Astrocyte (in vitro differentiated cells and primary cell): ENCODE measurements at regions not wholly inside any gene's neighbourhood (a gene's known extent, or its start where the extent isn't known, plus 50 kb on each side); places are given as distances from the start of the nearest gene placed in this dataset.
A peak's percentile ranks its signal among the peaks of the same experiment; 100 is the strongest.

Source experiments
- DNase-seq: peaks from one replicate; pipeline ENCODE4 v3.0.0-alpha.2; 2010; ENCODE audit warnings: low read depth
- FAIRE-seq: peaks from 2 replicates; lab custom pipeline; 2011; peaks lifted over from hg19 to GRCh38; lab: Jason Lieb, UNC
- H2AFZ ChIP-seq: 2 replicates; pipeline ENCODE4 v1.6.0; 2012; ENCODE audit warnings: low read depth, low read length, inconsistent platforms
- H3K27ac ChIP-seq: 2 replicates; pipeline ENCODE4 v1.5.1; 2011; ENCODE audit warnings: low read depth, low read length, inconsistent platforms
- H3K27me3 ChIP-seq: 2 replicates; pipeline ENCODE4 v1.6.0; 2011; ENCODE audit warnings: low read length, inconsistent platforms; ENCODE audit not compliant: insufficient read depth
- H3K36me3 ChIP-seq: 2 replicates; pipeline ENCODE4 v1.5.1; 2011; ENCODE audit warnings: low read length, inconsistent platforms; ENCODE audit not compliant: insufficient read depth
- H3K4me1 ChIP-seq: 2 replicates; pipeline ENCODE4 v1.5.1; 2011; ENCODE audit warnings: low read length, inconsistent platforms; ENCODE audit not compliant: insufficient read depth
- H3K4me2 ChIP-seq: 2 replicates; pipeline ENCODE4 v1.6.0; 2012; ENCODE audit warnings: low read length, inconsistent platforms
- H3K4me3 ChIP-seq: 2 replicates; pipeline ENCODE4 v1.5.1; 2011; ENCODE audit warnings: low read depth, mild to moderate bottlenecking, low read length, inconsistent platforms; ENCODE audit not compliant: insufficient read depth
- H3K79me2 ChIP-seq: 2 replicates; pipeline ENCODE4 v1.6.0; 2012; ENCODE audit warnings: mild to moderate bottlenecking, low read length, inconsistent platforms; ENCODE audit not compliant: insufficient read depth
- H3K9ac ChIP-seq: 2 replicates; pipeline ENCODE4 v1.6.0; 2012; ENCODE audit warnings: mild to moderate bottlenecking, low read length, inconsistent platforms
- H3K9me3 ChIP-seq: 2 replicates; pipeline ENCODE4 v1.5.1; 2012; ENCODE audit warnings: low read depth, mild to moderate bottlenecking, low read length, inconsistent platforms; ENCODE audit not compliant: insufficient read depth
- H4K20me1 ChIP-seq: 2 replicates; pipeline ENCODE4 v1.6.0; 2012; ENCODE audit warnings: low read length, inconsistent platforms; ENCODE audit not compliant: insufficient read depth
- H3K27ac Mint-ChIP-seq: one replicate; pipeline ENCODE4 v1.8.0; 2021; ENCODE audit warnings: mild to moderate bottlenecking, mixed read lengths; ENCODE audit not compliant: unreplicated experiment
- H3K27me3 Mint-ChIP-seq: one replicate; pipeline ENCODE4 v1.8.0; 2021; ENCODE audit warnings: low read depth, mixed read lengths; ENCODE audit not compliant: unreplicated experiment
- H3K36me3 Mint-ChIP-seq: one replicate; pipeline ENCODE4 v1.8.0; 2021; ENCODE audit warnings: low read depth, mixed read lengths; ENCODE audit not compliant: unreplicated experiment
- H3K4me1 Mint-ChIP-seq: one replicate; pipeline ENCODE4 v1.8.0; 2021; ENCODE audit warnings: low read depth, mixed read lengths; ENCODE audit not compliant: unreplicated experiment
- H3K4me3 Mint-ChIP-seq: one replicate; pipeline ENCODE4 v1.8.0; 2021; ENCODE audit warnings: mild to moderate bottlenecking, moderate library complexity, mixed read lengths; ENCODE audit not compliant: unreplicated experiment
- H3K9me3 Mint-ChIP-seq: one replicate; pipeline ENCODE4 v1.8.0; 2021; ENCODE audit warnings: mild to moderate bottlenecking, mixed read lengths; ENCODE audit not compliant: unreplicated experiment
- EZH2 ChIP-seq: IDR thresholded peaks from 2 replicates; pipeline ENCODE4 v1.6.1; 2012; ENCODE audit warnings: mild to moderate bottlenecking, low read length, inconsistent platforms; ENCODE audit not compliant: insufficient read depth
- TF ChIP-seq, protein P1 (sequence below): IDR thresholded peaks from 2 replicates; pipeline ENCODE4 v1.5.1; 2011; ENCODE audit warnings: low read depth, mild to moderate bottlenecking, inconsistent platforms, low read length, moderate library complexity; ENCODE audit not compliant: insufficient read depth

- H3K9ac ChIP-seq: peak overlapping the region; percentile 61
- no peak for TF ChIP-seq EZH2
- TF ChIP-seq, protein P1, sequence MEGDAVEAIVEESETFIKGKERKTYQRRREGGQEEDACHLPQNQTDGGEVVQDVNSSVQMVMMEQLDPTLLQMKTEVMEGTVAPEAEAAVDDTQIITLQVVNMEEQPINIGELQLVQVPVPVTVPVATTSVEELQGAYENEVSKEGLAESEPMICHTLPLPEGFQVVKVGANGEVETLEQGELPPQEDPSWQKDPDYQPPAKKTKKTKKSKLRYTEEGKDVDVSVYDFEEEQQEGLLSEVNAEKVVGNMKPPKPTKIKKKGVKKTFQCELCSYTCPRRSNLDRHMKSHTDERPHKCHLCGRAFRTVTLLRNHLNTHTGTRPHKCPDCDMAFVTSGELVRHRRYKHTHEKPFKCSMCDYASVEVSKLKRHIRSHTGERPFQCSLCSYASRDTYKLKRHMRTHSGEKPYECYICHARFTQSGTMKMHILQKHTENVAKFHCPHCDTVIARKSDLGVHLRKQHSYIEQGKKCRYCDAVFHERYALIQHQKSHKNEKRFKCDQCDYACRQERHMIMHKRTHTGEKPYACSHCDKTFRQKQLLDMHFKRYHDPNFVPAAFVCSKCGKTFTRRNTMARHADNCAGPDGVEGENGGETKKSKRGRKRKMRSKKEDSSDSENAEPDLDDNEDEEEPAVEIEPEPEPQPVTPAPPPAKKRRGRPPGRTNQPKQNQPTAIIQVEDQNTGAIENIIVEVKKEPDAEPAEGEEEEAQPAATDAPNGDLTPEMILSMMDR: no peak
- H3K36me3 ChIP-seq: no peaks in the 10 kb centered on the region
- no peaks in the 10 kb centered on the region for H3K27me3 ChIP-seq
- no peaks in the 10 kb centered on the region for H3K9me3 ChIP-seq
- peak; percentile 68 for DNase-seq
- H2AFZ ChIP-seq: no peak overlapping the region
- no peaks in the 10 kb centered on the region for H3K9me3 Mint-ChIP-seq
- H3K4me3 ChIP-seq: peak overlapping the region; percentile 12
- H4K20me1 ChIP-seq: no peaks in the 10 kb centered on the region
- peak overlapping the region; percentile 48 for H3K4me2 ChIP-seq
- H3K79me2 ChIP-seq: no peaks in the 10 kb centered on the region
- no peak for FAIRE-seq
- peaks cover 15% of the 10 kb centered on the region for H3K4me1 Mint-ChIP-seq
- H3K27ac ChIP-seq: peak overlapping the region; percentile 66
- no peak overlapping the region for H3K4me3 Mint-ChIP-seq
- peak overlapping the region; percentile 93 for H3K27ac Mint-ChIP-seq
- peaks cover 7% of the 10 kb centered on the region for H3K4me1 ChIP-seq
- H3K36me3 Mint-ChIP-seq: no peaks in the 10 kb centered on the region
- H3K27me3 Mint-ChIP-seq: no peaks in the 10 kb centered on the region
Observed at GRCh38 chr6:81614292-81614691, 138.2 kb downstream of the TENT5A start.

DNA sequence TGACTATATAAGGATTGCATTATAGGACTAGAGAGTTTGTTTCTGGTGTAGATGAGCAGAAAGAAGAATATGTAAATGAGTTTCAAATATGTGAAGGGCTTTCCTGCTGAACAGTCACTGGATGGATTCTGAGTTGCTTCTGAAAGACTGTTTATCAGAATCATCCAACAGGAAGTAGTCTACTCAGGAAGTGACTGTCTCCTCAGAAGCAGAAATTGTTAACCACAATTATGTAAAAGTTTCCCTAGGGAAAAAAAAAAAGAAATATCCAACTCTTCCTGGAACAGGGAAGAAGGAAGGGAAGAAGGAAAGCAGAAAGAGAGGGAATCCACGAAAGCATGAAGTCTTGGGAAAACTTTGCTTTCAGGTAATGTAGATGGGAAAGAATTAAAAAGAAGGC lies 138.9 kb downstream of the TENT5A start:
- peaks cover 15% of the 10 kb centered on the region for H3K4me1 Mint-ChIP-seq
- no peaks in the 10 kb centered on the region for H3K27me3 Mint-ChIP-seq
- peak; percentile 86 for DNase-seq
- H3K9me3 Mint-ChIP-seq: no peaks in the 10 kb centered on the region
- H3K9ac ChIP-seq: no peak overlapping the region
- H3K4me1 ChIP-seq: peaks cover 7% of the 10 kb centered on the region
- no peaks in the 10 kb centered on the region for H4K20me1 ChIP-seq
- H3K27ac ChIP-seq: peak overlapping the region; percentile 66
- no peak overlapping the region for H2AFZ ChIP-seq
- H3K4me2 ChIP-seq: peak overlapping the region; percentile 48
- no peak for TF ChIP-seq EZH2
- TF ChIP-seq, protein P1: no peak
- H3K4me3 ChIP-seq: no peak overlapping the region
- H3K36me3 Mint-ChIP-seq: no peaks in the 10 kb centered on the region
- no peaks in the 10 kb centered on the region for H3K9me3 ChIP-seq
- H3K4me3 Mint-ChIP-seq: peak overlapping the region; percentile 7
- no peaks in the 10 kb centered on the region for H3K79me2 ChIP-seq
- no peaks in the 10 kb centered on the region for H3K27me3 ChIP-seq
- FAIRE-seq: peak; percentile 87
- H3K27ac Mint-ChIP-seq: peak overlapping the region; percentile 93
- H3K36me3 ChIP-seq: no peaks in the 10 kb centered on the region

DNA sequence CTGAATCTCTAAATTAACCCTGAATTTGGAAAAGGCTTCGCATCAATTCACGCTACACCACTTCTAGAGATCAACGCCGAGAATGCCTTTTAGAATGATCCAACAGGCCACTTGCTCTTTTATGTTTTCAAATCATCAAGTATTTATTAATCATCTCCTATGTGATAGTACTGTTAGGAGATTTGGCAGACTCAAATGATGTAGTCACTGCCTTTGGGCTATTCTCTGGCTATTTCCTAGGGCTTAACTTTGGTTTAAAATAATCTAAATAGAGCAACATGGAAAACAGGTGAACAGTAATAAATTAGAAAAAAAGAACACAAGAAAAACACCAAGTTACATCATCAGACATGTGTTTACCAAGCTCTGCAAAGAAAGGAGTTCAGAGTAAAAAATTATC lies 140.3 kb downstream of the TENT5A start:
- FAIRE-seq: no peak
- Mint-ChIP-seq H3K27me3 (no peaks in the 10 kb centered on the region), H3K27ac (peak overlapping the region; percentile 47), H3K36me3 (no peaks in the 10 kb centered on the region), H3K4me1 (peaks cover 15% of the 10 kb centered on the region), H3K9me3 (no peaks in the 10 kb centered on the region), H3K4me3 (no peak overlapping the region)
- Histone ChIP-seq H3K4me3 (no peak overlapping the region), H3K9me3 (no peaks in the 10 kb centered on the region), H3K4me1 (peaks cover 10% of the 10 kb centered on the region), H3K79me2 (no peaks in the 10 kb centered on the region), H3K27me3 (no peaks in the 10 kb centered on the region), H3K9ac (no peak overlapping the region), H4K20me1 (no peaks in the 10 kb centered on the region), H2AFZ (no peak overlapping the region), H3K36me3 (no peaks in the 10 kb centered on the region), H3K27ac (no peak overlapping the region), H3K4me2 (no peak overlapping the region)
- TF ChIP-seq EZH2: no peak
- TF ChIP-seq, protein P1: no peak
- no peak for DNase-seq
